ENCODE measurements at regions not wholly inside any gene's neighbourhood (a gene's known extent, or its start where the extent isn't known, plus 50 kb on each side); places are given as distances from the start of the nearest gene placed in this dataset.
"Not testable (repeated sequence)": the region's sequence is repeated elsewhere in the genome, so short reads cannot be mapped to it uniquely, and the experiment has no call there.

DNA sequence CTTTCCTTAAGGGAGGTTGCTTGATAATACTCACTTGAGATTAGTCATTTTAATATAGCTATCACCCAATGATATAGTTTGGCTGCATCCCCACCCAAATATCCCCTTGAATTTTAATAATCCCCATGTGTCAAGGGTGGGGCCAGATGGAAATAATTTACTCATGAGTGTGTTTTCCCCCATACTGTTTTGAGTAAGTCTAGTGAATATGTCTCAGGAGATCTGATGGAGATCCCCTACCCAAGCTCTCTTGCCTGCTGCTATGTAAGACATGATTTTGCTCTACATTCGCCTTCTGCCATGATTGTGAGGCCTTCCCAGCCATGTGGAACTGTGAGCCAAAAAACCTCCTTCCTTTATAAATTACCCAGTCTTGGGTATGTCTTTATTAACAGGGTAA is 539.7 kb upstream of the GRID2 start:
- Histone ChIP-seq H3K27ac (ENCODE audit: low read depth, low read length) (no peak overlapping the region), H3K4me3 (ENCODE audit: insufficient read depth, low read depth, low read length) (no peak overlapping the region), H3K79me2 (ENCODE audit: insufficient read depth, low read length) (no peaks in the 10 kb centered on the region), H2AFZ (ENCODE audit: low read depth, low read length) (no peak overlapping the region), H3K9ac (ENCODE audit: low read length) (no peak overlapping the region), H3K4me1 (ENCODE audit: insufficient read depth, low read length) (no peaks in the 10 kb centered on the region), H3K27me3 (ENCODE audit: insufficient read depth, low read length) (no peaks in the 10 kb centered on the region), H4K20me1 (ENCODE audit: insufficient read depth, low read length) (no peaks in the 10 kb centered on the region), H3K4me2 (ENCODE audit: low read length) (no peak overlapping the region), H3K36me3 (ENCODE audit: insufficient read depth, low read length) (no peaks in the 10 kb centered on the region), H3K9me3 (ENCODE audit: insufficient read depth, low read depth, low read length) (peaks cover 3% of the 10 kb centered on the region)
- TF ChIP-seq EZH2 (IDR thresholded peaks at IDR 0.05; ENCODE audit: insufficient read depth, low read length): no peak
- TF ChIP-seq, protein P1, sequence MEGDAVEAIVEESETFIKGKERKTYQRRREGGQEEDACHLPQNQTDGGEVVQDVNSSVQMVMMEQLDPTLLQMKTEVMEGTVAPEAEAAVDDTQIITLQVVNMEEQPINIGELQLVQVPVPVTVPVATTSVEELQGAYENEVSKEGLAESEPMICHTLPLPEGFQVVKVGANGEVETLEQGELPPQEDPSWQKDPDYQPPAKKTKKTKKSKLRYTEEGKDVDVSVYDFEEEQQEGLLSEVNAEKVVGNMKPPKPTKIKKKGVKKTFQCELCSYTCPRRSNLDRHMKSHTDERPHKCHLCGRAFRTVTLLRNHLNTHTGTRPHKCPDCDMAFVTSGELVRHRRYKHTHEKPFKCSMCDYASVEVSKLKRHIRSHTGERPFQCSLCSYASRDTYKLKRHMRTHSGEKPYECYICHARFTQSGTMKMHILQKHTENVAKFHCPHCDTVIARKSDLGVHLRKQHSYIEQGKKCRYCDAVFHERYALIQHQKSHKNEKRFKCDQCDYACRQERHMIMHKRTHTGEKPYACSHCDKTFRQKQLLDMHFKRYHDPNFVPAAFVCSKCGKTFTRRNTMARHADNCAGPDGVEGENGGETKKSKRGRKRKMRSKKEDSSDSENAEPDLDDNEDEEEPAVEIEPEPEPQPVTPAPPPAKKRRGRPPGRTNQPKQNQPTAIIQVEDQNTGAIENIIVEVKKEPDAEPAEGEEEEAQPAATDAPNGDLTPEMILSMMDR (IDR thresholded peaks at IDR 0.05; ENCODE audit: insufficient read depth, low read depth, low read length): no peak
- DNase-seq (ENCODE audit: low read depth): no peak
- no peak overlapping the region for H3K4me3 Mint-ChIP-seq (ENCODE audit: unreplicated experiment)
- H3K27ac Mint-ChIP-seq (ENCODE audit: unreplicated experiment): no peak overlapping the region
- no peaks in the 10 kb centered on the region for H3K4me1 Mint-ChIP-seq (ENCODE audit: low read depth, unreplicated experiment)
- no peaks in the 10 kb centered on the region for H3K36me3 Mint-ChIP-seq (ENCODE audit: low read depth, unreplicated experiment)
- no peaks in the 10 kb centered on the region for H3K27me3 Mint-ChIP-seq (ENCODE audit: low read depth, unreplicated experiment)
- FAIRE-seq: no peak
- H3K9me3 Mint-ChIP-seq (ENCODE audit: unreplicated experiment): no peaks in the 10 kb centered on the region

DNA sequence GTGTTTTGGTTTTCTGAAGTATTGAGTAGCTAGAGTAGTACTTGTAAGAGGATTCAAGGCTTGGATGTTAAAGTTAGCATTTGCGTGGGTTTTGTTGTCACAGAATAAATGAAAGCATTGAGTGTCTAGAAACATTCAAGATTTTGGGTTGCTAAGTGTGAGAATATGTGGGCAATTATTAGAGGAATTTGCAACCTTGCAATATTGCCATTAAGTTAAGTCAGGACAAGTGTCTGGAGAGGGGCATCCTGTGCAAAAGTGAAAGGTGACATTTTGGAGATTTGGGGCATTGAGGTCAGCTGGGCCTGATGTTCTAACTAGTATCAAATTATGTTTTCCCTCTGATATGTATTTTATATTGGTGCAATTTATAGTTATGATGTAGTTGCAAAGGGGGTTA is 533.9 kb upstream of the GRID2 start:
- no peak overlapping the region for H3K27ac ChIP-seq (ENCODE audit: low read depth, low read length)
- H3K4me1 ChIP-seq (ENCODE audit: insufficient read depth, low read length): no peaks in the 10 kb centered on the region
- H3K9me3 Mint-ChIP-seq (ENCODE audit: unreplicated experiment): no peaks in the 10 kb centered on the region
- H3K4me3 Mint-ChIP-seq (ENCODE audit: unreplicated experiment): no peak overlapping the region
- H3K4me1 Mint-ChIP-seq (ENCODE audit: low read depth, unreplicated experiment): no peaks in the 10 kb centered on the region
- H3K36me3 ChIP-seq (ENCODE audit: insufficient read depth, low read length): no peaks in the 10 kb centered on the region
- H2AFZ ChIP-seq (ENCODE audit: low read depth, low read length): no peak overlapping the region
- no peak for TF ChIP-seq EZH2 (IDR thresholded peaks at IDR 0.05; ENCODE audit: insufficient read depth, low read length)
- TF ChIP-seq, protein P1 (IDR thresholded peaks at IDR 0.05; ENCODE audit: insufficient read depth, low read depth, low read length): no peak
- H3K4me3 ChIP-seq (ENCODE audit: insufficient read depth, low read depth, low read length): no peak overlapping the region
- H4K20me1 ChIP-seq (ENCODE audit: insufficient read depth, low read length): no peaks in the 10 kb centered on the region
- no peaks in the 10 kb centered on the region for H3K27me3 ChIP-seq (ENCODE audit: insufficient read depth, low read length)
- H3K27ac Mint-ChIP-seq (ENCODE audit: unreplicated experiment): no peak overlapping the region
- no peak for FAIRE-seq
- no peaks in the 10 kb centered on the region for H3K79me2 ChIP-seq (ENCODE audit: insufficient read depth, low read length)
- H3K9me3 ChIP-seq (ENCODE audit: insufficient read depth, low read depth, low read length): peaks cover 3% of the 10 kb centered on the region
- H3K4me2 ChIP-seq (ENCODE audit: low read length): no peak overlapping the region
- no peaks in the 10 kb centered on the region for H3K36me3 Mint-ChIP-seq (ENCODE audit: low read depth, unreplicated experiment)
- DNase-seq (ENCODE audit: low read depth): no peak
- no peak overlapping the region for H3K9ac ChIP-seq (ENCODE audit: low read length)
- no peaks in the 10 kb centered on the region for H3K27me3 Mint-ChIP-seq (ENCODE audit: low read depth, unreplicated experiment)

GRCh38 chr4:91791631-91792030 is 512.1 kb upstream of the GRID2 start:
- H3K4me1 ChIP-seq (ENCODE audit: insufficient read depth, low read length); H3K36me3 Mint-ChIP-seq (ENCODE audit: low read depth, unreplicated experiment); H2AFZ ChIP-seq (ENCODE audit: low read depth, low read length); H4K20me1 ChIP-seq (ENCODE audit: insufficient read depth, low read length); H3K36me3 ChIP-seq (ENCODE audit: insufficient read depth, low read length); H3K9me3 Mint-ChIP-seq (ENCODE audit: unreplicated experiment); H3K27ac Mint-ChIP-seq (ENCODE audit: unreplicated experiment); H3K4me3 ChIP-seq (ENCODE audit: insufficient read depth, low read depth, low read length); H3K27ac ChIP-seq (ENCODE audit: low read depth, low read length); DNase-seq (ENCODE audit: low read depth); H3K79me2 ChIP-seq (ENCODE audit: insufficient read depth, low read length); FAIRE-seq; H3K9me3 ChIP-seq (ENCODE audit: insufficient read depth, low read depth, low read length); H3K9ac ChIP-seq (ENCODE audit: low read length); H3K4me1 Mint-ChIP-seq (ENCODE audit: low read depth, unreplicated experiment); H3K27me3 Mint-ChIP-seq (ENCODE audit: low read depth, unreplicated experiment); H3K27me3 ChIP-seq (ENCODE audit: insufficient read depth, low read length): not testable (repeated sequence)
- peak overlapping the region; percentile 83 for H3K4me3 Mint-ChIP-seq (ENCODE audit: unreplicated experiment)
- H3K4me2 ChIP-seq (ENCODE audit: low read length): peak overlapping the region; percentile 26
